HG02943 (cell line): ENCODE measurements at regions not wholly inside any gene's neighbourhood (a gene's known extent, or its start where the extent isn't known, plus 50 kb on each side); places are given as distances from the start of the nearest gene placed in this dataset.
"Not testable (repeated sequence)": the region's sequence is repeated elsewhere in the genome, so short reads cannot be mapped to it uniquely, and the experiment has no call there.

Experiments
- ATAC-seq: cut with Tn5 transposase; IDR thresholded peaks from one replicate; pipeline ENCODE4 v1.9.1; 2021; ENCODE audit warnings: mild to moderate bottlenecking, low read depth, moderate library complexity; ENCODE audit not compliant: unreplicated experiment

DNA sequence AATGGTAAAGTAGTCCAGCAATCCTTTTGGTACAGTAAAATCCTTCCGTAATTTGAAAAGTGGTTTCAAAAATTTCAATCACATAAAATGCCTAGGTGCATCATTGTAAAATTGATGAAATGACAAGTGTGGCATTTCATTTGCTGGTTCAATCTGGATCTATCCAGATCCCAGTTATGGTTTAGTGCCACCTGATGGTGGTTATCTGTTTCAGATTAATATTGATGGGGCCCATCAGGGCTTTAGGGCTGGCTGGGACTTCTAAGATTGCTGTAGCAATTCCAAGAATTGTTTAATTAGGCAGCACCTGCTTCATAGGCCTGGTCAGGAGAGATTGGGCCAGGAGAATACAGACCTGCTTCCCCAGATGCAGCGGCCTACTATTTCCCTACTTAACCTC, 55.5 kb upstream of the PIK3C3 start:
- ATAC-seq = no peak

GRCh38 chr18:41893432-41893831, 61.6 kb upstream of the PIK3C3 start:
- ATAC-seq = no peak

DNA sequence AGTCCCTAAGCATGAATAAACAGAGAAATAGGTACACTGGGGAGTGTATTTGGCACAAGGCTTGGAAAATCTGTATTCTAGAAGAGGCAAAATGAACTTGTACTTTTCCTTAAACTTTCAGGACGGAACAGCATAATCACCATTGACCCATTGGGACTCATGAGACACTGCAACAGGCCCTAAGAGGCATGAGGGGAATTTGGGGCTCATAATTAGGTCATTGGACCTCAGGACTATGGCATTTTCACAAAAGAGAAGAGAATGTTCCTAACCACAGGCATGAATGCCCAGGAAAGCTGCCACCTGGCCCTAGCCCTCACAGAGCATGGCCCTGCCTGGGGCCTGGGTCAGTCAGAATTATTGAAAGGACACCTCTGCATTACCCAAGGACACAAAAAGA, 67.9 kb upstream of the PIK3C3 start:
- no peak for ATAC-seq

DNA sequence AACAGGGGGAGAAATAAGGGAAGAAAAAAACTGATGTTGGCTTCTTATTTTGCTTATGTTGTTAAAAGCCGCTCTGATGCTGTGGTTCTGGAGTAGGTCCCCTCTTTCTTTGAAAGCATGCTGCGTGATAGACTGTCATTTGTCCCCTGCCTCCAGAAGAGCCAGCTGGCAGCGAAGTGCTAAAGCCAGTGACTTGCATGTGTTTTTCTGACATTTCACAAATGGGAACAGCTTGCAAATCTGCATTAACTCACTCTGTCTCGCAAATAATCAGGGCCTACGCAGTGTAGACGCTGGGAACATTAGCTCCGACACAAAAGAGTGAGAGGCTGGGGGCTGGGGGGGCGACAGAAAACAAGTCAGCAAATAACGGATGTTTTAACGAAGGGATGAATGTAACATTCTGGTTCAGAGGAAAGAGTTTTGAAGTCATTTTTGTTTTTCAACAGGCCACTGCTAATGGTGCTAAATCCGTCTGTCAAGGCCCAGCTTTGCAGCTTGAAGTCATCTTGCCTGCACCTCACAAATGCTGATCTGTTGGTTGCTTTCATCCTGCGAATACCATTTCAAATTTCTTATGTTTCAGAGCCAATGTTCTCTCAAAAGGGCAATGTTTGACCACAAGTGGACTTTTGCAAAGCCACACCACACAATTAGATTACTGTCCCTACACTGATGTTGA, 68.8 kb upstream of the PIK3C3 start:
- ATAC-seq = no peak

GRCh38 chr18:41881285-41881684, 73.7 kb upstream of the PIK3C3 start:
- no peak for ATAC-seq

DNA sequence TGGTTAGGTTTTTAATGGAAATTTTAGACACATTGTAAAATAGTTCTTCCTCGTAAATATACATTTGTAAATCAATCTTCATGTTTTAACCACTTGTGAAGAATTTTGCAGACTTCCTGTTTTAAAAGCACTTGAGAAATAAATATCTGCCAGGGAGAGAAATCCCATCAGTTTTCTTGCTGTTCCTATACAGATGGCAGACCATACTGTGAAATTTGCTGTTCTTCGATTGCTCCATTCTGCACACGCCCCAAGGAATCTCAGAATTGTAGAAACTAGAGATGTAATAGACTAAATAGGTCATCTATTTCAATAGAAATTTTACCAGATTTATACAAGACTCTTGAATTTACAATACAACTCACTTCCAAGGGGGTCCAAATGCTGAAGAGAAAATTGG, 75.8 kb upstream of the PIK3C3 start:
- ATAC-seq = no peak

DNA sequence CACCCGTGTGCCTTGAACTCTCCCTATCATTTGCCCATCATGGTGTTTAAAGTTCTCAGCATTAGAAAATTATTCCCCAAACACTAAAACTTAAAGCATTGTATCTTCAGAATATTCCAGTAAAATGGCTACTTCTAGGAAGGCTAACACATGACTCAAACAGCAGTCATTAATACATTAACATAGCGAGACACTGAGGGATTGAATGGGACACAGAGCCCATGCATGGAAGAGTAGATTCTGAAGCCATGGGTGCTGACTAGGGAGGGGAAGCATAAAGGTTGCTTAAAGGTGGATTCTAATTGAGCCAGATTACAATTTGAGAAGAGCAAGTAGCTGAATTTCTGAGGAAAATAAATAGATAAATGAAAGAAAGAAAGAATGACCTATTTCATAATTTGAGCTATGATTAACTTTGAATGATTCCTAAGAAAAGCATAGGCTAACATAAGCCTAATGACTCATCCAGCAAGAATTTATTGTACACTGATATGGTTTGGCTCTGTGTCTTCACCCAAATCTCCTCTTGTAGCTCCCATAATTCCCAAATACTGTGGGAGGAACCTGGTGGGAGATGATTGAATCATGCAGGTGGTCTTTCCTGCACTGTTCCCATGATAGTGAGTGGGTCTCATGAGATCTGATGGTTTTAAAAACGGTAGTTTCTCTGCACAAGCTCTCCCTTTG, 79.8 kb upstream of the PIK3C3 start:
- no peak for ATAC-seq

DNA sequence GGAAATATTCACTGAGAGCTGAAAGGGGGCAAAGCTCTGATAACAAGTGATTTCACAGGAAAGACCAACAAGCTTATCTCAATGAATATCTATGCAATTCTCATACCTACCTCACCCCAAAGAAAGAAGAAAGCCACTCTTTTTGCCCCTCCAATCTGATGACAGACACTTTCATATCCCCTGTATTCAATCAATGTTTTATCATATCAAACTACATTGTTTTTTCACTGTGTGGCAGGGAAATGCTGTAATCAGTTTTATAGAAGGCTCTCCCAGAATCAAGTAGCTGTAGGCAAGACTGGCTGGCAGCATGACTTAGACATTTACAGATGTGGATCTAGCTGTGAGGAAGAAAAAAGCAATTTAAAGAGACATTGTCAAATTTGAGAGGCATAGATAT, 81.3 kb upstream of the PIK3C3 start:
- ATAC-seq = no peak

GRCh38 chr18:41872206-41872605, 82.8 kb upstream of the PIK3C3 start:
- no peak for ATAC-seq

- ATAC-seq = no peak
Measured at GRCh38 chr18:41871229-41872000, 83.6 kb upstream of the PIK3C3 start.

DNA sequence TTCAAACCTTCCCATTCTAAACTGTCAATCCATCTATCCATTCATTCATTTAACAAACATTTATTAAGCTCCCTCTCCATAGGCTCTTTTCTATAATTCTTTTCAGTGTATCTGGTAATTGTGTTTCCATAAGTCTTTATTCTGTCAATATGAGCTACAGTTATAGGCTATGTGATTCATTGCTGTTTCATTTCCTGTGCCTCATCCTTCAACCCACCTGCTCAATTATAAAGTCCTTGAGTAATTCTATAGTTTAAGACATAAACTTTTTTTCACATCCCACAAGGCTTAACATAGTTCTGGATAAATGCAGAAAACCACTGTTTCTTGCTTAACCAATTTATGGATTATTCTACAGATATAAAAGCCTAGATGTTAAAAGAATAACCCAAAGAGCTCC, 84.2 kb upstream of the PIK3C3 start:
- ATAC-seq = no peak

DNA sequence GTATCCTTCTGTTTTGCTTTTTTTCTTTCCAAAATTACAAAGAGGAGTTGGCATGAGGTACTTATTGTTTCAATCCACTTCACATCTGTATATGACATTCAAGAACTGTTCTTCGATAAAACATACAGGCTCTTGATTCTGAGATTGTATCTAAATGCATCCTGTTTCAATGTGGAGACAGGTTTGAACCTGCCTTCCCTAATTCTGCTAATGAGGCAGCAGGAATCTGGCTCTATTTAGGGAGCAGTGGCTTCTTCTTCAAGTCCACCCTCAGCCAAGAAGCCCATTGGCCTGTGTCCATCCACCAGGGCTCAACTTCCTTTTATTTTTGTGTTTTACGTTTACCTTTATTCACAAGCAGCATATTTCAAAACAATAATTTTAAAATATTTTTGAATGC, 84.8 kb upstream of the PIK3C3 start:
- ATAC-seq = no peak

- not testable (repeated sequence) for ATAC-seq
Measured at GRCh38 chr18:41865796-41866195, 89.2 kb upstream of the PIK3C3 start.

DNA sequence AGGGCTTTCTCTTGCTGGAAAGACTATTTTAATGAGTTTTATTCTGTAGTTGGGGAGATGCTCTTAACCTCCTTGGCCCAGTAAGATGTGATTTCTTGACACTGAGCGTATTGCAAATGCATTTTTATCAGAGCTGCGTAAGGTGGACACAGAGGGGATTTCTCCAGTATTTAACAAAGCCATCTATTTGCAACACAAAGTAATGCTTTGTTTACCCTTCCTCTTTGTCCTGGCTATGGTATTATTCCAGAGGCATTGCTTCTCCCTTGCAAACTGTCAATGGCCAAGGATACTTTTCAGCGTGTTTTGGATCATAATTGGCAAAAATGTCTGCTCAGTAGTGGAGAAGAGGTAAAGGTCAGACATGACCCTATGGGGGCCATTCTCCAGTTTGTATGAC, 90.8 kb upstream of the PIK3C3 start:
- ATAC-seq = no peak

GRCh38 chr18:41862921-41863320, 92.1 kb upstream of the PIK3C3 start:
- ATAC-seq = no peak

DNA sequence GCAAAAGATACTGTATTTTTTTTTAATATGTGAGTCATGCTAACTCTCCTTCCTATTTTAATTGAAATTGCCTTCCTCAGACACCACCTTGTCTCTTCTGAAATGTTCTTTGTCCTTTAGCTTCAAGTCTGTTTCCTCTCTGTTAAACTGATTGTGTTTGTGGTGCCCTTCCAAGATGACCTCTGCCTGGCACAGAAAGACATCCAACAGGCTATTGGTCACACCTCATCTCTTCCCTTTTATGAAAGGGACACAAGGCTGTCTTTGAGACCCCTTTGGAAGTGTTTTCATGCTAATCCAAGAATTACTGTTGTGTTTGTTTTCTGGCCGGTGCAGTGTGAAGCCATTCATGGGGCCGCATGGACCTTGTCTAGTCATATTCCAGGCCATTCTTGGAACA, 94.0 kb upstream of the PIK3C3 start:
- ATAC-seq = no peak

DNA sequence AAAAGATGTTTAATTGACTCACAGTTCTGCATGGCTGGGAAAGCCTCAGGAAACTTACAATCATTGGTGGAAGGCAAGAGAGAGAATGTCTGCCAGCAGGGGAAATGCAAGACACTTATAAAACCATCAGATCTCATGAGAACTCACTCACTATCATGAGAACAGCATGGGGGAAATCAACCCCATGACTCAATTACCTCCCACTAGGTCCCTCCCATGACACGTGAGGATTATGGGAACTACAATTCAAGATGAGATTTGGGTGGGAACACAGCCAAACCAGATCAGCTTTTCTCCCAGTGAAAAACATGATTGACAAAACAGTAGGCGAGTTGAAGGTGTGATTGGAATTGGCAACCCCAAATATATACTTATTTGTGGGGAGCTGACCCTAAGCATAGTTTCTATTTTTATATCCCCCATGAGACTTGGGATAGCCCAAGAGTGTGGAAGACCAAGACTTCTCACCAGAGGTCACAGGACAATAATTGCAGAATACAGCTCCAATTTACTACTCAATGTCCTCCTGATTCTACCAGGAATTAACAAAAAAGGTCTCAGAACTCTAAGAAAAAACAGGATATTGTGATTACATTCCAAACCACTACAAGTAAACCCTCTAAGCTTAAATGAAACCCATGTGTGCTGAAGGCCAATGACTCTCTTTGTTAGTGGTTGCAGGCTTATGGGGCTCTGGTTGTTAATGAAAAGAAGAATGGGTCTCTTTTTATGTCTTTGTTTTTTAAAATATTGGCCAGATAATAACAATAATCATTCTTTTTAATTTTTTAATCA, 96.1 kb upstream of the PIK3C3 start:
- no peak for ATAC-seq

DNA sequence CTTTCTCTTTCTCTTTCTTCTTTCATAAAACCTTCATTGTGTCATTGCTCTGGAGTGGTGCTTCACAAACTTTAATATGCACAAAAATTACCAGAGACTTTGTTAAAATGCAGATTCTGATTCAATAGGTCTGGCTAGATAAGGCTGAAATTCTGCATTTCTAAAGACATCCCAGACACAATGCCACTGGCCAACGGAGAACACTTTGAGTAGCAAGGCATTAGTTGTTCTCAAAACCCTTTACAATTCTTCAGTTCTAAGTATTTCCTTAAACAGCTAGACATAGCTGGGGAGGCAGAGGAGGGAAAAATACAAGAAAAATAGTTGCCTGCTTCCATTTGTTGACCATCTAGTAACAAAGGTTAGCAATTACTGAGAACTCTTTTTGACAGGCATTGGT, 101.8 kb upstream of the PIK3C3 start:
- ATAC-seq = no peak

DNA sequence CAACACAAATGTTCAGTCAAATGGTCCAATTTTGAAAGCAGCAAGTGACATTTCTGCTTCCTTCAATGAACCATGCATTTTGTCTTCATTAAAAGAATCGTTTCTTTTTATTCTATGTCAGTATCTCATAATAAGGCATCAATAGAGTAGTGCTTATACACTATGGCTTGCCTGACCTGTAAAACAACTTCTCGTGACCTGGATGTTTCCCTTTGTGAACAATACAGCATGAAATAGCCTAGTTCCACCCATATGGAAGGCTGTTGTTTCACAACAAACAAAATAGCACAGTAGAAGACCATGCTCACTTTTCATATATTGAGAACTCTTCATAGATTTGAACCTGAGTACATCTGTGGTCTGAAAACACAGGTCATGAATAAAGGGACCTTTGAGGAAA, 104.3 kb upstream of the PIK3C3 start:
- no peak for ATAC-seq

GRCh38 chr18:41849632-41850031, 105.4 kb upstream of the PIK3C3 start:
- no peak for ATAC-seq

DNA sequence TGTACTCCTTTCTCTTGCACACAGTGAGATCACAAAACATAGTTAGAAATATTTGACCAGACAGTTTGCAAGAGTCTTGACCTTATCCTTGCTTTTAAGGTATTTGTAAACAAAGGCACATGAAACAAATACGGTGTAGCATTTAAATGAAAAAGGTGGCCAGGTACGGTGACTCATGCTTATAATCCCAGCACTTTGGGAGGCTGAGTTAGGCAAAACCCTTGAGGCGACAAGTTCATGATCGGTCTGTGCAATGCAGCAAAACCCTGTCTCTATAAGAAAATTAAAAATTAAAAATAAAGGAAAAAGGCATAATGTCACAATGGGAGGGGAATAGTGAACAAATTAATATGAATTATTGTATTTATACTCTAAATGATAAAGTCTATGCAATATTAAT, 109.5 kb upstream of the PIK3C3 start:
- ATAC-seq = no peak
